ENCODE measurements at regions not wholly inside any gene's neighbourhood (a gene's known extent, or its start where the extent isn't known, plus 50 kb on each side); places are given as distances from the start of the nearest gene placed in this dataset.
"Not testable (repeated sequence)": the region's sequence is repeated elsewhere in the genome, so short reads cannot be mapped to it uniquely, and the experiment has no call there.

DNA sequence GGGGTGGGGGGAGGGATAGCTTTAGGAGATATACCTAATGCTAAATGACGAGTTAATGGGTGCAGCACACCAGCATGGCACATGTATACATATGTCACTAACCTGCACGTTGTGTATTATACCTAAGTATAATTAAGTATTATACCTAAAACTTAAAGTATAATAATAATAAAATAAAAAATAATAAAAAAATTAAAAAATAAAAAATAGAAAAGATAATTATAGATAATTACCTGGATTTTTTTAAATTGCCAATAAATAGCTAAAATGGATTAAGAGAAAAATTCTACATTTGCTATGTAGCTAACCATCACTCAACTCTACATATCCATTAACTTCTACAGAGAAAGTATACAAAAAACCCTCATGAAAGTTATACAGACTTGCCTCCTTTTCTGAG is 747.3 kb downstream of the LRRIQ3 start:
- DNase-seq = not testable (repeated sequence)

DNA sequence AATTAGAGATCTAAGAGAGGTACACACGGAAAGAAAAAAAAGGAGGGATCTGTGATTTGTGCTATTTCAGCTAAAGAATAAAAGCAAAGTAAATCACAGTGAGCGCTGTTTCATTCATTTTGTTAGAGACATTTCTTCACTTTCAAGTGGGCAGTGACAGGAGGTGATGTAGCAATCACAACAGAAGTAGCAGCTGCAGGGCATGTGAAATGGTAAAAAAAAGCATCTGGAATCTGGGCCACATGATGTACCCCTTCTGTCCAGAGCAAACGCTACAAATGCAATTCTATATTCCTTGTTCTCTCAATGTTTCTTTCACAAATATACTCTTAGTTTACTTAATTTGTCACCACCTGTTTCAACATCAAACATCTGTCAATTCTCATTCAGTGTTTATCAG is 786.5 kb downstream of the LRRIQ3 start:
- no peak for DNase-seq

DNA sequence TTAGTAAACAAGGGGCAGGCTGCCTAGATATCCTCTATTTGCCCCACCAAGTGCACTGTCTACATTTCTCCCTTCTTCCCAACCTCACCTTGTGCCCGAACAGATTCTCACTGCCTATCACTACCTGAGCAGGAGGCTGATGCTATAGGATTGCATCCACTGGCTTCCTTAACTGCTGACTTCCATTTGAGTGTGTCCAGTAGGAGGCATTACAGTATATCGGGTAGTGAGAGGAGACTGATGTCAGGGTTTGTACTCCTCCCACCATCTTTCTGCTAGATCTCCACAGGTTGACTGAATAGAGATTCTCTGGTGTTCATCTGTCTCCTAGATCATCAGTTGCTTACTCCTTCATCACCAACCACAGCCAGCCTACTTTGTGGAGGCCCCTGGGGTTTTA is 796.3 kb downstream of the LRRIQ3 start:
- DNase-seq = no peak

DNA sequence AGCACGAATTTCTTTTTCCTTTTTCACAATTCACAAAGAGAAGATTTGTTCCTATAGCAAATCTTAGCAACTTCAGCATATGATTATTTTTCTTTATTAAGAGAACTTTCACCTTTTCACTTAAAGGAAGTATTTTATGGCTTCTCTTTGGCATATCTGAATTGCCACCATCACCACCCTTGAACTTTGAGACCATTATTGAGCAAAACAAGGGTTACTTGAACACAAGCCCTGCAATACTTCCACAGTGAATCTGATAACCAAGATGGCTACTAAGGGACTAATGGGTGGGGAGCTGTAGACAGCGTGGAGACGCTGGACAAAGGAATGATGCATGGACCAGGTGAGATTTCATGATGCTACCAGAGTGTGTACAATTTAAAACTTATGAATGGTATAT is 815.0 kb downstream of the LRRIQ3 start:
- no peak for DNase-seq

DNA sequence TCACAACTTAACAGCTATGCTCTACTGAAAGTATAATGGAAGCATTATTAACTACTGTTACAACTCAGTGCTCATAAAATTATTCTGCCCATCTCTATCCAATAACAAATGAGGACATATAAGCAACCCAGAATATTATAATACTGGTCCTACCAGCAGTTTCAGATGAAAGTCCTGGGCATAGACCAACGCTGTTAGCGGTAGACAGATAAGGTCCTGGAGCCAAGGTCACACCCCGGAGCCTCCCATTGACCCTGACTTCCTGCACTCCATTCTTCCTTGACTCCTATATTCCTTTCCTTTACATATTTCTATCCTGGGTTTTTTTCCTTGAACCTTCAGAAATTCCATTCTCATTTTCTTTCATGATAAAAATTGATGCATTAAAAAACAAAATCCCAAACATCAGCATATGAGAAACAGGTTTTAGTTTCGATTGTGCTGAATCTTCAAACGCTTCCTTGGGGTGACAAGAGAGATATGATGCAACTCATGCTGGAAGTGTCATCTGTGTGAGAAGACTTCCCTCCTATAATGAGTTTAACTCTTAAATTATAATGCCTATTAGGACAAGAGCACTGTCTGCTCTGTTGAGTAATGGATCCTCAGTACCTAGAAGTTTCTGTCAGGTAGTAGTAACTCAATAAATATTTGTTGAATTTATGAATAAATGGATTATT is 831.1 kb downstream of the LRRIQ3 start:
- DNase-seq = no peak

DNA sequence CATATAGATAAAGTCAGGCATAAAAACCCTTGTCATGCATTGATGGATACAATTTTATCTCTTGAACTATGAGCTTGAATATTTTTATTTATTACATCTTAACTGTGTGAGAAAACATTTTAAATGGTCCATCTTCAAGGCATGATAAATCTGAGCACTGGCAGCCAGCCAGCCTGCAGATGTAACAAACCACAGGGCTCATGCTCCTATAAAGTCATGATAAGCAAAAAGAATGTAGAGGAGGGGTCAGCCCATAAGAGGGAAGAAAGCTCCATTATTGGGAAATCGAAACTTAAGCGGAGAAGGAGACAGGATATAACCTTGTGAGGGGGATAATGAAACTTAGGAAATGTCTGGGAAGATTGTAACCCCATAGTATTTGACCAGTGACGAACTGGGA is 839.0 kb downstream of the LRRIQ3 start:
- no peak for DNase-seq

DNA sequence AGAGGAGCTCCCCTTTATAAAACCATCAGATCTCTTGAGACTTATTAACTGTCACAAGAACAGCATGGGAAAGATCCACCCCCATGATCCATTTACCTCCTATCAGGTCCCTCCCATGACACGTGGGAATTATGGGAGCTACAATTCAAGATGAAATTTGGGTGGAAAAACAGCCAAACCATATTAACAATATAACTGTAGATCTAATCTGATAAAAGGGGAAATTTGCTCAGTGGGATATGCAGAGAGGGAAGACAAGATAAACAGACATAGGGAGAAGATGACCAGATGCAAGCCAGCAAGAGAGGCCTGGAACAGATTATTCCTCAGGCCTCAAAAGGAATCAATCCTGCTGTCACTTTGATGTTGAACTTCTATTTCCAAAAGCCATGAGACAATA is 841.5 kb downstream of the LRRIQ3 start:
- no peak for DNase-seq

DNA sequence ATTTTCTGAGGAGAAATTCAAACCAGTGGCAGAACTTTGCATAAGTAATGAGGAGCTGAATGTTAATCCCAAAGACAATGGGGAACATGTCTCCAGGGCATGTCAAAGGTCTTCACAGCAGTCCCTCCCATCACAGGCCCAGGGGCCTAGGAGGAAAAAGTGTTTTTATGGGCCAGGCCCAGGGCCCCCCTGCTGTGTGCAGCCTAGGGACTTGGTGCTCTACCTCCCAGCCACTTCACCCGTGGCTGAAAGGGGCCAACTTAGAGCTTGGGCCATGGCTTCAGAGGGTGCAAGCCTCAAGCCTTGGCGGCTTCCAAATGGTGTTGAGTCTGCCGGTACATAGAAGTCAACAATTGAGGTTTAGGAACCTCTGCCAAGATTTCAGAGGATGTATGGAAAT is 854.0 kb downstream of the LRRIQ3 start:
- DNase-seq = no peak

DNA sequence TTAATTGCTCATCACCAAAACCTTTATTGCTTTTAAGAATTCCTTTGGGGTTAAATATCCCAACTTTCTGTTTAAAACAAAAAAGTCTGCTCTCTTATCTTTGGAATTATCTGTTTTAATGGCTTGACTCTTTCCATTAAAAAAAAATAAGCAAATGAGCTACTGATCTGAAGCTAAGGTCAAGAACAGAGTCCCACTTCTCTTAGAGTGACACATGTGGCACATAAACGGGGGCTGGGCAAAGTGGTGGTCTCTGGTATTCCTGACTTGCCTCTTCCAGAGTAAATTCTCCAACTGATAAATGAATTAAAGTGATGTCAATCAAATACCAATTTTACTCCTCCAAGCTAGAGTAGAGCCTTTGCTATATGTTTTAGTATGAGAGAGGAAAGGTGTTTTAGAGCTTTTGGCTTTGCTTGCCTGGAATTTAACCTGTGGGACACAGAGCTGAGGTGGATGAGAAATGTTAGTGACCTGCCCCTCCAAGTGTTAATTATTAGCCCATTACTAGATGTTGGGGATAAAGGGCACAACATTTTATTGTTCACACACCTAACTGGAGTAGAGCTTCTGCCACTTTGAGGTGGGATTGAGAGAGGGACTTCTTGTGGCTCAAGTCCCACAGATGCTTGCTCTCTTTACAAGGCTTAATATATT is 864.0 kb downstream of the LRRIQ3 start:
- no peak for DNase-seq

DNA sequence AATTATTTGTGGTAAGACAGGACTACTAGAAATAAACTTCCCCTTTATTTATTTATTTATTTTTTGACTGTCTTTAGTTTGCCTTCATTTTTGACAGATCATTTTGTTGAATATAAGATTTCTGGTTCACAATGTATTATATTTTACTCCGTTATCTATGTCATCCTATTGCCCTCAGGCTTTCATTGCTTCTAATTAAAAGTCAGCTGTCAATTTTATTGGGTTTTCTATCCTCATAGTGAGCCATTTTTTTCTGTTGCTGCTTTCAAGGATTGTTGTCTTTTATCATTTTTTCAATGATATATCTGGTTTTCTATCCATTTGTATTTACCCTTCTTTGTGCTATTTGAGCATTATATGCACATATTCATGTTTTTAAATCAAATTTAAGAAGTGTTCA is 866.2 kb downstream of the LRRIQ3 start:
- DNase-seq = no peak

DNA sequence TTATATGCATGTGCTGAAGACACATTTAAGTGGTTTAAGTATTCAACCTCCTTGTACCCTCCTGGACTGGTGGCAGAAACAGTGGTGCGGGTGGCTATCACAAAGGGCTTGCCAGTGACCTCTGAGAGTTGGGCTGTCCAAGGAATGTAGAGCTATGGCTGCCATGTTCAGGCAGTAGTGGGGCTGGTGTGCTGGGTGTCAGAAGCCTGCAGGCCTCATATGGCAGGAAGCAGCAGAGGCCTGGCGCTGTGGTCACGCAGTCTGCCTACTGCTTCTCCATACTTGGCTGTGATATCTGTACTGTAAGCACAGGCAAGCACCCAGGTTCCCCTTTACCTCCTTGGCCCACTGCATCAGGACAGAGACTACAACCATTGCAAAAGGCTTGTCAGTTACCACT is 870.0 kb downstream of the LRRIQ3 start:
- no peak for DNase-seq

DNA sequence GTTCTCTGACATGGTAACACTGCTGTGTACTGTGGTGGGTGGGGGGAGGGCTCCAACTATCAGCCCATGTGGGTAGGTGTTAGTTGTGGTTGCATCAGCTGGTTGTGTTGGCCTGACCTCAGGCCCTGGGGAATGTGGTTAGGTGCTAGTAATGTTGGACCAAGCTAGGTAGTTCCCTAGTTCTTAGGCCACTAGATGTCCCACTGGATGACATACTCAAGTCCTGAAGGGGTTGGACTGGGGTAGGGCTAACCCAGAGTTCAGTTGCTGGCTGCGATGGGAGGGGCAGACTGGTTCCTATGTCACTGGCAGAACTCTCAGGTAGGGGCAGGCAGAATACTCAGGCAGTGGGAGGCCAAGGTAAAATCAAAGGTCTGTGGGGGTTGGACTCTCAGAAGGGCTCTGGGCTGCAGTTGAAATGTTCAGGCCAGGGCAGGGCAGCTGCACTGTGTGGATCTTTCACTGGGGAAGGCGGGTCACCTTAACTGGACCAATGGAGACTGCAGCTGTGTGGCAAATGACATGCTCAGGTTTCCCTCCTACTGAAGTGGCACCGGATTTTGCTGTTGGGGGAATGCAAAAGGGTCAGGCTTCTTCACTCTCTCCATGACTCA is 870.7 kb downstream of the LRRIQ3 start:
- no peak for DNase-seq

DNA sequence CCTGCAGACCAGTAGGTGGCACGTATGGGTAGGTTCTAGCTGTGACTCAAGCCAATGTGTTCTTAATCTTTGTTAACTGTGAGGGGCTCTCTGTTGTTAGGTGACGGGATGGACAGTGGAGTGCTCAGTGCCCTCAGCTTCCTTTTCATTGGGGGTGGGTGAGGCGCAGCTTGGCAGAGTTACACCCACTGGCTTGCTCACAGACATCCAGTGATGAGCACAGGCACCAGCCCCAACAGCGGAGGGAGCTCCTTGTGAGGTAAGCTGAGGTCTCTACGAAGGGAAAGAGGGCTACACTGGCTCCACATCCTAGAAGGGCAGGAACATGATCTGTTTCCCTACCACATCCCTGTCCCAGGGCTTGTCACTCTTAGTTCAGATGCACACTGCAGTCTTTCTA is 871.3 kb downstream of the LRRIQ3 start:
- DNase-seq = no peak

DNA sequence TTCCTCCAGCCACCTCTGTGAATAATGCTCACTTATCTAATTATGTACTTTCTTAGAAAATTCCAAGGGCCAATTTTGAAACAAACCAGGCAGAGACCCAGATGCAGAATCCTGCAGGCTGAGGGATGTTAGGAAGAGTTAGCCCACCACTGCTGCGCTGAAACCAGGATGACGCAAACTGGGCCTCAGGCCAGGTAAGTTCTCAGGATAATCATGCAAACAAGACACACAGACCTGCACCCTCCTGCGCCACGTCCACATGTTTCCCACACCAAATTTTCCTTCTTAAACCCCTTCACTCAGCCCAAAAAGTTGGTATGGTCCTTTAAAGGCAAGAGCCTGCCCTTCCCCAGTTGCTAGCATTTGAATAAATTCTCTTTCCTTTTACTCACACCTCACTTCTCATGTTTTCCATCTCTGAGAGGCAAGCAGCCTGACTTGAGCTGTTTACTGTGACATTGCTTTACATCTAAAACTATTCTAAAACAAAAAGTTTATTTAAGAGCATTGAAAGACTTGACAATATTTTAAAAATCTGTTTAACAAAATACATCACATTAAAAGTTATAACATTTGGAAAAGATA is 887.1 kb downstream of the LRRIQ3 start:
- DNase-seq = no peak

DNA sequence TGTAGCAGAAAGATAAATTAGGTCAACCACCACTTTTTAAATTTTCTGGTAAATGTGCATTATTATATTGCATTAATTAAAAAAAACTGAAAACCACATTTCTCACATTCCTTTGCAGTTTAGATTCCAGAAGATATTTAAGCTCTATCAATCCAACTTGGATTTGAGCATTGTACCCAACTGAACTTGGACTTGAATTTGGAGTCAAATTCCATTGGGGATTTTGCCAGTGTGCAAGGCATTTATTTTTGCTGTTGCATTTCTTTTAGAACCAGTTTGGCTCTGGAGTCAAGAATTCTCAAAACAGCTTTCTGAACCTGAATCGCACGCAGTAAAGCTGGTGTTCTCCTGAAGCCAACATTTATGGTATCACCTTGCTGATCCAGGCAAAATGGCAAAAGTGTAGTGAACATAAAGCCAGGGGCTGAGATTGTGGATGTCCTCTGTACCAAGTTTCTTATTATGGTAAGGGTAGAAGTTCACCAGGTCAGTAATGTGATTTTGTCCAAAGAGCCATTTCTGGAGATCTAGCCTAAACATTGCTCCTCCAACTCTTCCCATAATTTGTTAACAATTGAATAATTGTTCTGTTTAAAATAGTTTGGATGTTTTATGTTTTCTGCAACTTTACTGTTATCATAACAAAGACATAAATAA is 890.9 kb downstream of the LRRIQ3 start:
- DNase-seq = no peak

DNA sequence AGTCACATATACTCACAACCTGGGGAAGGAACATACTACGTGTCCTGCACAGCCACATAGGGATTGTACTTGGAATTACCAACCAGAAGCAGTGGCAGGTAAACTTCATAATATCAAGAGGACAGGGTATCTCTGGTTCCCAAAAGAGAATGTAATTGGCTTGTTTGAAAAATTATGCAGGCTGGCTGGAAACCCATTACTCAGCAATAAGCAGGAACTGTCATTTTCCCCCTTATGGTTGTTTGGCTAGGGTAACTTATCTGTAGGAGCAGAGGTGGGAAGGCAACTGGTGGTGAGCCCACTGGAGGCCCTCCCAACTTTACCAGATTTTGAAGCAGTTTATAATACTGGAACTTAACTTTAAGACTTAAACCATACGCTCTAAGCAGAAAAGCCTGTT is 924.1 kb downstream of the LRRIQ3 start:
- no peak for DNase-seq

DNA sequence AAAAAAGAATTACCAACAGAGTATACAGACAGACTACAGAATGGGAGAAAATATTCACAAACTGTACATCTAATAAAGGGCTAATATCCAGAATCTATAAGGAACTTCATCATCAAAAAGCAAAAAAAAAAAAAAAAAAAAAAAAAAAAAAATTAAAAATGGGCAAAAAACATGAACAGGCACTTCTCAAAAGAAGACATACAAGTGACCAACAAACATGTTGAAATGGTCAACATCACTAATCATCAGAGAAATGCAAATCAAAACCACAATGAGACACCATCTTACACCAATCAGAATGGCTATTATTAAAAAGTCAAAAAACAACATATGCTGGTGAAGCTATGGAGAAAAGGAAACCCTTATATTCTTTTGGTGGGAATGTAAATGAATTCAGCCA is 952.8 kb downstream of the LRRIQ3 start:
- DNase-seq = not testable (repeated sequence)

DNA sequence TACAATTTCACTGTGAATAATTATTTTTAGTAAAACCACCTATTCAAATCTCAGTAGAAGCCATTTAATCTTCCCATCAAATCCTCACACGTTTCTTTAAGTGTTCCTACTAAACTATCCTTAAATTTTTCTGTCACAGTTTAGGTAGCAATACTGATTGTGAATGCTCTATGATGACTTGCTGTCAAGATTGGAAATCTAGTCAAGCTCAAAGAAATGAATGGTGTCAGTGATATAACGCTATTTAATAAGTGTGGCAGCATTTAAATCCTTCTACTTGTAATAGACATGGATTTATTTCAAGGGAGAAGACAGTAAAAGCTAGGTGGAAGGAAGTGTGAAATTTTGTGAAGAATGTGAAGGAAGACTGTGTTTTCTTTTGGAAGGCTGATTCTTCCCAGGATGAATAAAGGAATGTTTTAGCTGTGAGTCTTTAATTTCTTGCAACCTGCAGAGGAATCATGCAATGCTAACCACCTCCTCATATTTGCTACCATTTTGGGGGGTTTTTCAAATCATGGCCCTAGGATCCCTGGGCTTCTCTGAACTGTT is 936.7 kb upstream of the NEGR1 start:
- DNase-seq = no peak

DNA sequence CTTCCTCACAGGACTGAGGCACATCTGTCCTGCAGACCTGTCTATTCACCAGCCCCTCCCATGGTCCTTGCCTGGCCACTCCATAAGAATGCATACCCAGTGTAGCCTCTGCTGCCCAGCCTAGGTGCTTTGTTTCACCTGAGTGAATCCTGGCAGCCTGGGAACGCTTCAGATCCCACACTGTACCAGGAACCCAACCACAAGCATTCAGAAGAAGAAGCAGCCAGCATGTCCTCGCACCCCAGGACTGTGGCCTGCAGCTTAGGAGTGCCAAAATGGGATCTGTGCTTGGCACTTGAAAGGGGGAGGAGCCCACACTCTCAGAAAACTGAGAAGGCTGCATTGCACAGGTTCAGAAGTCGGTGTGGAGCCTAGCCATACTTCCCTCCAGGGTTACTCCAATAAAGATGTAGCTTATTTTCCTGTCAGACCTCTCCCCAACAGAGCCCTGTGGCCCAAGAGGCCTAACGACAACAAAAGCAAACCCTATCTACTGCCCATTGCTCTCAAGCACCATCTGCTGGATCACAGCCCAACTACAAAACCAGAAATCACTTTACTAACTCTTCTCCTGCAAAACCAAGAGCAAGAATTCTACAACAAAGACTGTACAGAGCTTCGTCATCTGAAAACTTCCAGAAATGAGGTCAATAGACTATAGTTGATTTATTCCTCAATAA is 923.1 kb upstream of the NEGR1 start:
- DNase-seq = no peak

DNA sequence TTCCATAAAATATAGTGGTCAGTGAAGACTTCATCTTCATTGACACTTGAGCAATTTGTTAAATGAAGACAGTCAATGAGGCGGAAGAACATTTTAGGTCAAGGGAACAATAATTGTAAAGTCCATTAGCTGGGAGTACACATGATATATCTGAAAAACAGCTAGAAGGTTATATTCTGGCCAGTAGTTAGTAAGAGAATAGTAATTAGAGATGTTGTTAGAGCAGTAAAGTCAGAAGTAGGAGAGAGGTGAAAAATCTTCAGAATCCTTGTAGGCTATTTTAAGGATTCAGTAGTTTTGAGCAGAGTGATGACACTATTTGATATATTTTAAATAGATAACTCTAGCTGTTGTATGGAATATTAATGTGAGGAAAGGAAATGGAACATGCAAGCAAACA is 915.6 kb upstream of the NEGR1 start:
- DNase-seq = no peak

DNA sequence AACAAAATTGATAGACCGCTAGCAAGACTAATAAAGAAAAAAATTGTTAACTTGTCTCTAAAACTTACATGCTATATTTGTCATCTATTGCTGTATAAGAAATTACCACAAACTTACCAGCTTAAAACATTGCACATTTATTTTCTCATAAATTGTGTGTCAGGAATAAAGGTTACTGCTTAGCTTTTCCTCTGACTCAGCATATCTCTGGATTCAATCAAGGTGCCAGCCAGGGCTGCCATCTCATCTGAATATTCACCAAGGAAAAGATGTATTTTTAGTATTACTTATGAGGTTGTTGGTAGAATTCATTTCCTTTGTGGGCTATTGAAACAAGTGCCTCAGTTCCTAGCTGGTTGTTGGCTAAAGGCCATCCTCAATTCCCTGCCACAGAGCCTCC is 912.6 kb upstream of the NEGR1 start:
- DNase-seq = no peak

DNA sequence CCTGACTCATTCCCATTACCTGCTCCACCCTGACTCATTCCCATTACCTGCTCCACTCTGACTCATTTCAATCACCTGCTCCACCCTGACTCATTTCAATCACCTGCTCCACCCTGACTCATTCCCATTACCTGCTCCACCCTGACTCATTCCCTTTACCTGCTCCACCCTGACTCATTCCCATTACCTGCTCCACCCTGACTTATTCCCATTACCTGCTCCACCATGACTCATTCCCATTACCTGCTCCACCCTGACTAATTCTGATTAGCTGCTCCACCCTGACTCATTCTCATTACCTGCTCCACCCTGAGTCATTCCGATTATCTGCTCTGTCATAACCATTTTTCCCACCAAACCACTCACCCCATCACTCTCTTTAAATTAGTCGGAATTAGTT is 901.2 kb upstream of the NEGR1 start:
- DNase-seq = not testable (repeated sequence)

DNA sequence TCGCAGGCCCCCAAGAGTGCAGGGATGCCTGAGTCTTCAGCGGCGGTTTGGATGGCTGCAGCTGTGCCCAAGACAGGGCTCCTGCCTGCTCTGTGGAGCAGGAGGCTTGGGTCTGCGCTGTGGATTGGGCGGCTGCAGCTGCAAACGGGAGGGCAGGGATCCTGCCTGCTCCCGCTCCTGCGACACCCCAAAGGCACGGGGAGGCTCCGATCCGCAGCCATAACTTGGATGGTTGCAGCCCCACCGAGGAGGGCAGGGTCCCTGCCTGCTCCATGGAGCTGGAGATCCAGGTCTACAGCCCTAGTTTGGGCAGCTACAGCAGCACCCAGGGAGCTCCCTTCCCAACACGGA is 898.8 kb upstream of the NEGR1 start:
- DNase-seq = no peak

Data from HCEC 1CT (cell line).